ENCODE measurements at regions not wholly inside any gene's neighbourhood (a gene's known extent, or its start where the extent isn't known, plus 50 kb on each side); places are given as distances from the start of the nearest gene placed in this dataset.

GRCh38 chr5:2515180-2515764 is 236.2 kb downstream of the IRX2 start:
- no peaks in the 10 kb centered on the region for H4K20me1 ChIP-seq (ENCODE audit: insufficient read depth, low read length)
- DNase-seq (no peak), ATAC-seq (ENCODE audit: insufficient read depth, low read depth) (no peak)
- H3K36me3 ChIP-seq (ENCODE audit: insufficient read depth, low read length) = no peaks in the 10 kb centered on the region
- H2AFZ ChIP-seq (ENCODE audit: low read depth, low read length) = no peak overlapping the region
- no peak overlapping the region for H3K4me3 ChIP-seq (ENCODE audit: low read depth in 1 of 2, low read length in 2 of 2)
- H3K4me1 ChIP-seq (ENCODE audit: insufficient read depth, low read length) = no peaks in the 10 kb centered on the region
- no peak overlapping the region for H3K9ac ChIP-seq (ENCODE audit: low read depth, low read length)
- H3K79me2 ChIP-seq (ENCODE audit: insufficient read depth, low read length) = no peaks in the 10 kb centered on the region
- H3K9me3 ChIP-seq (ENCODE audit: insufficient read depth, low read length, severe bottlenecking) = no peaks in the 10 kb centered on the region
- H3K4me2 ChIP-seq (ENCODE audit: insufficient read depth, low read length) = no peak overlapping the region
- no peak overlapping the region for H3K27ac ChIP-seq (ENCODE audit: low read length)
- H3K27me3 ChIP-seq (ENCODE audit: insufficient read depth, low read length, poor library complexity) = no peaks in the 10 kb centered on the region
- TF ChIP-seq, protein P1, sequence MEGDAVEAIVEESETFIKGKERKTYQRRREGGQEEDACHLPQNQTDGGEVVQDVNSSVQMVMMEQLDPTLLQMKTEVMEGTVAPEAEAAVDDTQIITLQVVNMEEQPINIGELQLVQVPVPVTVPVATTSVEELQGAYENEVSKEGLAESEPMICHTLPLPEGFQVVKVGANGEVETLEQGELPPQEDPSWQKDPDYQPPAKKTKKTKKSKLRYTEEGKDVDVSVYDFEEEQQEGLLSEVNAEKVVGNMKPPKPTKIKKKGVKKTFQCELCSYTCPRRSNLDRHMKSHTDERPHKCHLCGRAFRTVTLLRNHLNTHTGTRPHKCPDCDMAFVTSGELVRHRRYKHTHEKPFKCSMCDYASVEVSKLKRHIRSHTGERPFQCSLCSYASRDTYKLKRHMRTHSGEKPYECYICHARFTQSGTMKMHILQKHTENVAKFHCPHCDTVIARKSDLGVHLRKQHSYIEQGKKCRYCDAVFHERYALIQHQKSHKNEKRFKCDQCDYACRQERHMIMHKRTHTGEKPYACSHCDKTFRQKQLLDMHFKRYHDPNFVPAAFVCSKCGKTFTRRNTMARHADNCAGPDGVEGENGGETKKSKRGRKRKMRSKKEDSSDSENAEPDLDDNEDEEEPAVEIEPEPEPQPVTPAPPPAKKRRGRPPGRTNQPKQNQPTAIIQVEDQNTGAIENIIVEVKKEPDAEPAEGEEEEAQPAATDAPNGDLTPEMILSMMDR (IDR thresholded peaks at IDR 0.05; ENCODE audit: borderline replicate concordance, extremely low read depth, low read length, poor library complexity, severe bottlenecking) = no peak
- TF ChIP-seq EZH2 (IDR thresholded peaks at IDR 0.05; ENCODE audit: borderline replicate concordance, low read depth, low read length, severe bottlenecking) = no peak

- no peak overlapping the region for H3K4me2 ChIP-seq (ENCODE audit: insufficient read depth, low read length)
Measured at GRCh38 chr5:2514484-2514883, 237.0 kb downstream of the IRX2 start.

DNA sequence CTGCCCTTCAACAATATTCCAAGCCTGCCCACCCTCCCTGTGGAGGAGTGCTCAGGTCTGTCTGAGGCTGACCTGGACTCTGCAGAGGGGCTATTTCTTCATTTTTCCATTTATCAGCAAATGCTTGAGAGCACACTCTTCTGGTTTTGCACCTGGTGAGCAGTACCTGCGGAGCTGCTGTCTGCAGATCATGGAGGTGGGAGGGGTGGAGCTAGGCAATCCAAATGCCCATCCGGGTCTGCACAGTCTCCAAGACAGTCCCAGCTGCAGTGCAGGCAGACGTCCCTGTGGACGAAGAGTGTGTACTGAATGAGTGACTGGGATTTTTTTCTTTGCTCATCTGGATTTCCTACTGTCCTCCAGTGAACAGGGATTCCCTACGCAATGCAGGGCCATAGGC is 239.8 kb downstream of the IRX2 start:
- no peak for DNase-seq
- Histone ChIP-seq H3K27ac (ENCODE audit: low read length) (no peak overlapping the region), H3K4me2 (ENCODE audit: insufficient read depth, low read length) (no peak overlapping the region)

More at GRCh38 chr5:2514484-2514883, 237.0 kb downstream of the IRX2 start:
- H3K27me3 ChIP-seq (ENCODE audit: insufficient read depth, low read length, poor library complexity) = no peaks in the 10 kb centered on the region
- no peaks in the 10 kb centered on the region for H3K79me2 ChIP-seq (ENCODE audit: insufficient read depth, low read length)
- no peaks in the 10 kb centered on the region for H3K36me3 ChIP-seq (ENCODE audit: insufficient read depth, low read length)
- no peaks in the 10 kb centered on the region for H3K4me1 ChIP-seq (ENCODE audit: insufficient read depth, low read length)
- no peak for ATAC-seq (ENCODE audit: insufficient read depth, low read depth)
- H4K20me1 ChIP-seq (ENCODE audit: insufficient read depth, low read length) = no peaks in the 10 kb centered on the region
- no peak for DNase-seq
- H3K9me3 ChIP-seq (ENCODE audit: insufficient read depth, low read length, severe bottlenecking) = no peaks in the 10 kb centered on the region
- H3K9ac ChIP-seq (ENCODE audit: low read depth, low read length) = no peak overlapping the region
- H3K27ac ChIP-seq (ENCODE audit: low read length) = no peak overlapping the region
- no peak overlapping the region for H3K4me3 ChIP-seq (ENCODE audit: low read depth in 1 of 2, low read length in 2 of 2)
- no peak for TF ChIP-seq EZH2 (IDR thresholded peaks at IDR 0.05; ENCODE audit: borderline replicate concordance, low read depth, low read length, severe bottlenecking)
- TF ChIP-seq, protein P1 (IDR thresholded peaks at IDR 0.05; ENCODE audit: borderline replicate concordance, extremely low read depth, low read length, poor library complexity, severe bottlenecking) = no peak
- H2AFZ ChIP-seq (ENCODE audit: low read depth, low read length) = no peak overlapping the region

More for the DNA sequence above, 239.8 kb downstream of the IRX2 start:
- Histone ChIP-seq H4K20me1 (ENCODE audit: insufficient read depth, low read length) (no peaks in the 10 kb centered on the region), H2AFZ (ENCODE audit: low read depth, low read length) (no peak overlapping the region), H3K27me3 (ENCODE audit: insufficient read depth, low read length, poor library complexity) (no peaks in the 10 kb centered on the region), H3K36me3 (ENCODE audit: insufficient read depth, low read length) (no peaks in the 10 kb centered on the region), H3K9me3 (ENCODE audit: insufficient read depth, low read length, severe bottlenecking) (no peaks in the 10 kb centered on the region), H3K79me2 (ENCODE audit: insufficient read depth, low read length) (no peaks in the 10 kb centered on the region), H3K4me1 (ENCODE audit: insufficient read depth, low read length) (no peaks in the 10 kb centered on the region), H3K4me3 (ENCODE audit: low read depth in 1 of 2, low read length in 2 of 2) (no peak overlapping the region), H3K9ac (ENCODE audit: low read depth, low read length) (no peak overlapping the region)
- no peak for TF ChIP-seq EZH2 (IDR thresholded peaks at IDR 0.05; ENCODE audit: borderline replicate concordance, low read depth, low read length, severe bottlenecking)
- TF ChIP-seq, protein P1 (IDR thresholded peaks at IDR 0.05; ENCODE audit: borderline replicate concordance, extremely low read depth, low read length, poor library complexity, severe bottlenecking) = no peak
- ATAC-seq (ENCODE audit: insufficient read depth, low read depth) = no peak

All from DND-41 (cell line).